Endothelial cell of umbilical vein (primary cell): ENCODE measurements at regions not wholly inside any gene's neighbourhood (a gene's known extent, or its start where the extent isn't known, plus 50 kb on each side); places are given as distances from the start of the nearest gene placed in this dataset.

Experiments
- BruUV-seq: library from RNA; stranded (reverse); fragments of 400-500 nt; replicated peaks from 2 replicates; lab custom pipeline; 2021; lab: Mats Ljungman, UMichigan
- CTCF ChIA-PET: fragments of 300-600, 350-600 bp; sonication (Branson Sonifier 250); formaldehyde crosslinking; loops from one replicate; lab custom pipeline; 2021; ENCODE audit warnings: antibody characterized with exemption, inconsistent platforms; lab: Charles Lee
- POLR2A ChIA-PET: fragments of 300-600, 350-600 bp; sonication (Branson Sonifier 250); formaldehyde crosslinking; loops from one replicate; lab custom pipeline; 2021; ENCODE audit warnings: antibody characterized with exemption, inconsistent platforms; lab: Charles Lee
- DNase-seq: peaks from one replicate; pipeline ENCODE4 v3.0.0-alpha.2; 2011; ENCODE audit warnings: low read depth, low spot score
- FAIRE-seq: peaks from 2 replicates; lab custom pipeline; 2011; peaks lifted over from hg19 to GRCh38; lab: Jason Lieb, UNC
- H2AFZ ChIP-seq: 2 replicates; pipeline ENCODE4 v1.6.0; 2012; ENCODE audit warnings: low read depth, low read length, control low read depth, inconsistent platforms
- H3K27ac ChIP-seq: 2 replicates; pipeline ENCODE4 v1.5.1; 2011; ENCODE audit warnings: low read depth, mild to moderate bottlenecking, control low read depth, low read length, moderate library complexity; ENCODE audit not compliant: insufficient read depth
- H3K27me3 ChIP-seq, 2 experiments: 2 replicates each; pipeline versions ENCODE4 v1.6.0 to v1.6.1; 2011; ENCODE audit warnings: low read length in 2 of 2, mixed read lengths in 1 of 2; ENCODE audit not compliant: control insufficient read depth in 2 of 2, insufficient read depth in 2 of 2
- H3K36me3 ChIP-seq, 2 experiments: 2 replicates in 1 of 2; 3 replicates in 1 of 2; pipeline ENCODE4 v1.5.1; 2011; ENCODE audit warnings: low read length in 2 of 2, mild to moderate bottlenecking in 1 of 2, moderate library complexity in 1 of 2; ENCODE audit not compliant: control insufficient read depth in 2 of 2, insufficient read depth in 2 of 2; ENCODE audit errors: extremely low read depth in 1 of 2
- H3K4me1 ChIP-seq: 3 replicates; pipeline ENCODE4 v1.5.1; 2011; ENCODE audit warnings: mild to moderate bottlenecking, low read length; ENCODE audit not compliant: control insufficient read depth, insufficient read depth; ENCODE audit errors: extremely low read depth
- H3K4me2 ChIP-seq: 2 replicates; pipeline ENCODE4 v1.6.1; 2011; ENCODE audit warnings: low read length, control low read depth, mixed read lengths; ENCODE audit not compliant: insufficient read depth
- H3K4me3 ChIP-seq, 3 experiments: fragments of 200-600 bp in 1 of 3; sonication (generic), shearing (Covaris generic) in 1 of 3; replicated peaks in 1 of 3; 2 replicates each; pipeline ENCODE4 v1.5.1; 2011 to 2016; ENCODE audit warnings: control low read depth in 3 of 3, low read length in 3 of 3, mild to moderate bottlenecking in 2 of 3, inconsistent platforms in 1 of 3, low read depth in 1 of 3, moderate library complexity in 1 of 3; ENCODE audit not compliant: insufficient read depth in 1 of 3
- H3K79me2 ChIP-seq: 2 replicates; pipeline ENCODE4 v1.6.0; 2012; ENCODE audit warnings: low read length, inconsistent platforms; ENCODE audit not compliant: control insufficient read depth, insufficient read depth
- H3K9ac ChIP-seq: replicated peaks from 2 replicates; pipeline ENCODE3; 2011; ENCODE audit warnings: low read length, control low read depth; ENCODE audit not compliant: insufficient read depth; ENCODE audit errors: extremely low read depth
- H3K9me1 ChIP-seq: replicated peaks from 3 replicates; pipeline ENCODE4 v1.6.0; 2011; ENCODE audit warnings: mild to moderate bottlenecking, low read length; ENCODE audit not compliant: control insufficient read depth, insufficient read depth; ENCODE audit errors: extremely low read depth
- H3K9me3 ChIP-seq: replicated peaks from 2 replicates; pipeline ENCODE4 v1.5.1; 2012; ENCODE audit warnings: low read length, inconsistent platforms; ENCODE audit not compliant: control insufficient read depth, insufficient read depth
- H4K20me1 ChIP-seq: replicated peaks from 2 replicates; pipeline ENCODE3; 2011; ENCODE audit warnings: mild to moderate bottlenecking, low read length; ENCODE audit not compliant: control insufficient read depth, insufficient read depth; ENCODE audit errors: extremely low read depth
- EZH2 ChIP-seq: IDR thresholded peaks from 2 replicates; pipeline ENCODE4 v1.6.1; 2012; ENCODE audit warnings: borderline replicate concordance, low read depth, mild to moderate bottlenecking, moderate library complexity, low read length, inconsistent platforms; ENCODE audit not compliant: severe bottlenecking
- FOS ChIP-seq: IDR thresholded peaks from 2 replicates; pipeline ENCODE4 v1.6.1; 2011; ENCODE audit warnings: mild to moderate bottlenecking, low read length, moderate library complexity, borderline replicate concordance; ENCODE audit not compliant: insufficient read depth
- GATA2 ChIP-seq: IDR thresholded peaks from 2 replicates; pipeline ENCODE4 v1.7.0; 2011; ENCODE audit warnings: low read depth, mild to moderate bottlenecking, moderate library complexity, mixed read lengths, low read length; ENCODE audit not compliant: insufficient read length, insufficient read depth
- JUN ChIP-seq: IDR thresholded peaks from 2 replicates; pipeline ENCODE4 v1.6.1; 2011; ENCODE audit warnings: borderline replicate concordance, low read depth; ENCODE audit not compliant: insufficient read length, insufficient read depth
- MYC ChIP-seq: IDR thresholded peaks from one replicate; pipeline ENCODE4 v1.6.1; 2011; ENCODE audit warnings: mild to moderate bottlenecking, low read depth, low read length
- POLR2A ChIP-seq: IDR thresholded peaks from 2 replicates; pipeline ENCODE4 v1.6.1; 2012; ENCODE audit warnings: low read depth, mild to moderate bottlenecking, control low read depth, low read length
- POLR2AphosphoS5 ChIP-seq: IDR thresholded peaks from 2 replicates; pipeline ENCODE4 v1.6.1; 2012; ENCODE audit warnings: low read depth, mild to moderate bottlenecking, control low read depth, low read length, moderate library complexity; ENCODE audit not compliant: insufficient read depth
- dilution Hi-C: fragments of 300-500 bp; cut with MboI; formaldehyde crosslinking; loops from one replicate; pipeline ENCODE4 v1.15.0; 2019; ENCODE audit warnings: low sequenced_read_pairs; ENCODE audit not compliant: extremely low pct_ligation_motif_present
- intact Hi-C: fragments of 100-400 bp; cut with micrococcal nuclease; formaldehyde crosslinking; loops from one replicate; pipeline ENCODE4 v1.10.0; 2022
- TF ChIP-seq, protein P1 (sequence below), 2 donors: IDR thresholded peaks; 1 replicate in 1 of 2; 2 replicates in 1 of 2; pipeline ENCODE4 v1.5.1; 2011; ENCODE audit warnings: low read length in 2 of 2, mild to moderate bottlenecking in 2 of 2, moderate library complexity in 2 of 2, control low read depth in 1 of 2, inconsistent platforms in 1 of 2, low read depth in 1 of 2; ENCODE audit not compliant: insufficient read depth in 1 of 2; ENCODE audit errors: extremely low read depth in 1 of 2
- TF ChIP-seq, protein P2 (sequence below): IDR thresholded peaks from 2 replicates; pipeline ENCODE4 v1.6.1; 2011; ENCODE audit not compliant: insufficient read depth, insufficient read length

DNA sequence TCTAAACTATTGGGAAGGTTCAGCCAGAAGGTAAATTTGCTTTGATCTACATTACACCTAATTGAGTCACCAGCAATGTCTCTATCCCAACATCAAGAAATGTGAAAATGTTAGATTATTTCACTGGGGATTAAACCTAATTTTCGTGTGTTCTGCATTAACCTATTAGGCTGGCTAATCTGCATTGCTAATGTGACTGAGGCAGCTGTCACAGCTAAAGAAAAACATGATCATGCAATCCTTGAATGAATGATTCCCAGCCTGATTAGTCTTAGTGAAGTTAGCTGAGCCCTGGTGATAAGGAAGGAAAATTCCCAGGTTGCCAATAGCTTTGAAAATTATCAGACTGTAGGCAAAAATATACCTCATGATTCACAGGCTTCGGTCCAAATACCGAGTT is 135.3 kb downstream of the LINC00237 start:
- dilution Hi-C loops: no loop called here
- H3K36me3 ChIP-seq: no peaks in the 10 kb centered on the region
- H4K20me1 ChIP-seq: no peaks in the 10 kb centered on the region
- H3K4me1 ChIP-seq: no peaks in the 10 kb centered on the region
- intact Hi-C loops: no loop called here
- DNase-seq (no peak), FAIRE-seq (no peak)
- CTCF ChIA-PET: no interaction called here
- no peaks in the 10 kb centered on the region for H3K27me3 ChIP-seq
- no peaks in the 10 kb centered on the region for H3K79me2 ChIP-seq
- H2AFZ ChIP-seq: no peak overlapping the region
- no peak overlapping the region for H3K4me3 ChIP-seq
- no peak overlapping the region for H3K9ac ChIP-seq
- POLR2A ChIA-PET: no interaction called here
- H3K9me1 ChIP-seq: no peaks in the 10 kb centered on the region
- no peak overlapping the region for H3K27ac ChIP-seq
- H3K9me3 ChIP-seq: no peaks in the 10 kb centered on the region
- no peak overlapping the region for H3K4me2 ChIP-seq
- TF ChIP-seq GATA2 (no peak), MYC (no peak), POLR2AphosphoS5 (no peak), EZH2 (no peak), FOS (no peak), JUN (no peak), POLR2A (no peak)
- TF ChIP-seq, protein P1, sequence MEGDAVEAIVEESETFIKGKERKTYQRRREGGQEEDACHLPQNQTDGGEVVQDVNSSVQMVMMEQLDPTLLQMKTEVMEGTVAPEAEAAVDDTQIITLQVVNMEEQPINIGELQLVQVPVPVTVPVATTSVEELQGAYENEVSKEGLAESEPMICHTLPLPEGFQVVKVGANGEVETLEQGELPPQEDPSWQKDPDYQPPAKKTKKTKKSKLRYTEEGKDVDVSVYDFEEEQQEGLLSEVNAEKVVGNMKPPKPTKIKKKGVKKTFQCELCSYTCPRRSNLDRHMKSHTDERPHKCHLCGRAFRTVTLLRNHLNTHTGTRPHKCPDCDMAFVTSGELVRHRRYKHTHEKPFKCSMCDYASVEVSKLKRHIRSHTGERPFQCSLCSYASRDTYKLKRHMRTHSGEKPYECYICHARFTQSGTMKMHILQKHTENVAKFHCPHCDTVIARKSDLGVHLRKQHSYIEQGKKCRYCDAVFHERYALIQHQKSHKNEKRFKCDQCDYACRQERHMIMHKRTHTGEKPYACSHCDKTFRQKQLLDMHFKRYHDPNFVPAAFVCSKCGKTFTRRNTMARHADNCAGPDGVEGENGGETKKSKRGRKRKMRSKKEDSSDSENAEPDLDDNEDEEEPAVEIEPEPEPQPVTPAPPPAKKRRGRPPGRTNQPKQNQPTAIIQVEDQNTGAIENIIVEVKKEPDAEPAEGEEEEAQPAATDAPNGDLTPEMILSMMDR (IDR thresholded peaks at IDR 0.05; ENCODE audit: extremely low read depth in 1 of 2, insufficient read depth in 1 of 2, low read depth in 1 of 2, low read length in 2 of 2): no peak
- TF ChIP-seq, protein P2, sequence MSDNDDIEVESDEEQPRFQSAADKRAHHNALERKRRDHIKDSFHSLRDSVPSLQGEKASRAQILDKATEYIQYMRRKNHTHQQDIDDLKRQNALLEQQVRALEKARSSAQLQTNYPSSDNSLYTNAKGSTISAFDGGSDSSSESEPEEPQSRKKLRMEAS: no peak
- no TSS peak for BruUV-seq
